NCI-H748 treated with DMSO at 0.1 percent for 48 hours (cell line): ENCODE measurements at regions not wholly inside any gene's neighbourhood (a gene's known extent, or its start where the extent isn't known, plus 50 kb on each side); places are given as distances from the start of the nearest gene placed in this dataset.
"Not testable (repeated sequence)": the region's sequence is repeated elsewhere in the genome, so short reads cannot be mapped to it uniquely, and the experiment has no call there.

Source experiments
- DNase-seq: peaks from one replicate; lab custom pipeline; 2025; lab: John Stamatoyannopoulos, UW

GRCh38 chr4:81314897-81315470 is 100.0 kb upstream of the PRKG2 start:
- DNase-seq: no peak

GRCh38 chr4:81314196-81314896 is 99.3 kb upstream of the PRKG2 start:
- DNase-seq: no peak

- DNase-seq: no peak
These were observed 93.0 kb upstream of the PRKG2 start for GRCh38 chr4:81307991-81308390.

GRCh38 chr4:81304871-81305270 is 89.8 kb upstream of the PRKG2 start:
- no peak for DNase-seq

GRCh38 chr4:81300352-81300751 is 85.3 kb upstream of the PRKG2 start:
- not testable (repeated sequence) for DNase-seq

- no peak for DNase-seq
These were observed 75.8 kb upstream of the PRKG2 start for GRCh38 chr4:81290813-81291212.

GRCh38 chr4:81287101-81287500 is 72.1 kb upstream of the PRKG2 start:
- DNase-seq: no peak

- DNase-seq: no peak
These were observed 67.1 kb upstream of the PRKG2 start for GRCh38 chr4:81282131-81282530.

- no peak for DNase-seq
These were observed 59.4 kb upstream of the PRKG2 start for GRCh38 chr4:81274460-81274859.

- DNase-seq: no peak
These were observed 57.6 kb upstream of the PRKG2 start for GRCh38 chr4:81272671-81273070.
